SKM-1 (cell line): ENCODE measurements at regions not wholly inside any gene's neighbourhood (a gene's known extent, or its start where the extent isn't known, plus 50 kb on each side); places are given as distances from the start of the nearest gene placed in this dataset.

Experiments
- DNase-seq: peaks from one replicate; lab custom pipeline; 2025; ENCODE audit not compliant: unreplicated experiment; lab: John Stamatoyannopoulos, UW

DNA sequence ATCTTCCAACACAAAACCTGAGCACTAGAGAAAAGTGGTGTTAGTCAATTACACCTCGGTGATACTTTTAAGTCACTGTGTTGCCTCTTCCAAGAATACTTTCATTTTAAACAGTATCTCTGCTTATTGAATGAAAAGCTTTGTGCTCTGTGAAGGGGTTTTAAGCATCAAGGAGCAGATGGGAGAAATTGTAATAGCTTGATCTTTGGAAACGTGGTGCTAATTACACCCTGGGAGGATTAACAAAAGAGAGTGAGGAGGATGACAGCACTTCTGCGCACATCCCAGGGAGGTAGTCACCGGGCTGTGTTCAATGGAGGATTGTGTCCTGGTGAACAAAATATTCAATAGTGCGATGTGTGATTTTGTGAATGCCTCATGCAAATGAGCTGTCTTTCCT lies 477.4 kb upstream of the ADAMTS16 start:
- no peak for DNase-seq

DNA sequence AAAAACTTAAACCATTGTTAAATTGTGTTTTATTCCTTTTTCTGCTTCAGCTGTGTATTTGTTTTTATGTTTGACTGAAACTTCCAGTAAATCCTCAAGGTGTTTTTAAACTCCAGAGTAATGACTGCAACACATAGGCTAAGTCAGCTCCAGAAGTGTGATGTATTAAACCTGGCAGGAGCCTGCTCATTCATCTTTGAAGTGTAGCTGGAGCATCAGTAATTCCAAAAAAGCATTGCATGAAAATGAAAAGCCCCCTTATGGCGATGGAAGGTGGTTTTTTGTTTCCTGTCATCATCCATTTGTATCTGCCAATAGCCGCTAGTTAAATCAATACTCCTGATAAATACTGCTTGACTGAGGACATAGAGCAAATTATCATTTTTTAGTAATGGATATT lies 474.2 kb upstream of the ADAMTS16 start:
- no peak for DNase-seq

DNA sequence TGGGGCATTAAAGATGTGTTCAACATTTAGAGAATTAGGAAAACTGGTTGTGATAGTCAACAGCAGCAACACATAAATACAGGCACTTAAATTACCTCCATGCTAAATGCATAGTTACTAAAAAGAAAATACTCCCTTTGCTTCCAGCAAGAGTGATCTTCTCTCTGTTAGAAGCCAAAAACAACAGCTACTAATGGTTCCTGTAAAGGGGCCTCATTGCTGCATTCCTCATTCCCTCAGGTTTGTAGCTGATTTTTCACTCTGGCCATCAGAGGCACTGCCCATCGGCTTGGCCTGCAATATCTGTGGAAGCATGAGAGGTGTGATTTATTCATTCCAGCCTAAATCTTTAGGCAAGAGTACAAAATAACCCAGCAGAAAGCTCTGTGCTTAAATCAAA lies 466.0 kb upstream of the ADAMTS16 start:
- no peak for DNase-seq

DNA sequence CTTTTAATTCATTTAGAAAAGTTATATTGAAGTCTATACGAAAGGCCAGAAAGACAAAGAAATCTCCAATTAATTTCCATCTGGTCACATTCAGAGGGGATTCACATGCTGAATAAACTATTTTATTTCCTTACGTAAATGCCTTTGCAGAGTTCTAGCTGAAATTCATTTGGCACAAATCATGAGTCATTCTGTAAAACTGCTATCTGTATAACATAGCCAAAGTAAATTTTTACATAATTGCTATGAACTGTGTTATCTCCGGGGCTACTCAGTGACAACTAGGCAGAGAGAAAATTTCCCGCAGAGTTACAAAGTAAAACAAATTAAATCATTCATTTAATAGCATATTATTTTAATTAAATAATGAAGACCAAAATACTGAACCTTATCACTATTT lies 463.2 kb upstream of the ADAMTS16 start:
- DNase-seq = no peak

DNA sequence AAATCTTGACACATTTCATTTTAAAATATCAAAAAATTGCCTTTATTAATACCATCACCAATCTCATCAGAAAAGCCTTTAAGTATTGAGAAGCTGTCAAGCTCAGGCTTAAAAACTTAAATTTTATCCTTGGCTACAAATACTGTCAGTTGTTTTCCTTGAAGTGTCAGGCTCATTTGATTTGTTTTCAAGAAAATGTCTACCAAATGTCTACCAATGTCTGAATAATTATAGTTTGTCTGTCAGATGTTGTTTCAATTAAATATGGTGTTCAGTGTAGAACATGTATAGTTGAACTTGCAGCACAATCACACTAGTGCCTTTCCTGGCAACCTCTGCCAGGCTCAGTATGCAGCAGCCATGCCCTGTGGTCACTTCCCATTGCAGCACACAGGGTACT lies 455.2 kb upstream of the ADAMTS16 start:
- no peak for DNase-seq

DNA sequence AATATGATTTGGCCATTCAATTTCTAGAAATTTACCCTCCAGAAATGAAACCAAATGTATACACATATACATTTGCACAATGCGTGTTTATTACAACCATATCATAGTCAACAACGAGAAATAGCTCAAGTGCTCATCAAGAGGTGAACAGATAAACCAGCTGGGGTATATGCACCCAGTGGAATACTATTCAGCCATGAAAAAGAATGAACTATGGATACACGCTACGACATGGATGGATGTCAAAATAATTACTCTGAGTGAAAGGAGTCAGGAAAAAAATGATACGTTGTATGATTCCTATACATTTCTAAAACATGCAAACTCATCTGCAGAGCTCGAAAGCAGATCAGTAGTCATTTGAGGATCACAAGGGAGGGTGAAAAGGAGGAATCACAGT lies 441.5 kb upstream of the ADAMTS16 start:
- DNase-seq = no peak

DNA sequence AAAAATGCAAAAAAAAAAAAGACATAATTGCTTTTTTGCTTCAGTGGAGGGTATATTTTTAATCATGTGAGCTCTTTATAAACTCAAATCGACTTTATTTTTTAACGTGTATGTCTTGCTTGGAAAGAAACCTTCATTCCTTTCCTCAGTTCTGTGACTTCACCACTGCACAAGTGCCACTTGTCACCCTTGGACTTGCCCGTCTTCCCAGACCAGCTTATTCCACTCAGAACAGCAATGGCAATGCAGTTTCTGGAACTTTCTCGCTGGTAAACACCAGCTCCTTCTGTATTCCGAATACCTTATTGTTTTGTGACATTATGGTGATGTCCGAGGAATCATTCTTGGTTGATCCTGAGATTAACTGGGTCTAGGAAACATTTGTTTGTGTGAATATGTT lies 440.5 kb upstream of the ADAMTS16 start:
- DNase-seq = no peak

DNA sequence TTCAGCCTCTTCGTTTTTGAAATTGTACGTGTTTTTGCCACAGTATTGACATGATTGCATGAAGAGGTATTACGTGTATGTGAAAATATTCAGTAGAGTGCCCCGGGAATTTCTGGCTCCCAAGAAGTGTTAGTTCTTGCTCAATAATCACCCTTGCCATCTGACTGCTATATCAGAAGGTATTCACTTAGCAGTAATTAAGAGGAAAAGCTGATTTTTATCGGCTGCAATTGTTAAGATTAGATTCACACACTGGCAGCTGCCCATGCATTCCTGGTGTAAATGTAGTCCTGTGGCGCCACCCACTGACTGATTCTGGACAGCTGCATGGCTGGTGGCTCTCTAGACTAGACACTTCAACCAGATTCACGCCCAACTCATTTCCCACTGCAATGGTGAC lies 440.1 kb upstream of the ADAMTS16 start:
- no peak for DNase-seq

DNA sequence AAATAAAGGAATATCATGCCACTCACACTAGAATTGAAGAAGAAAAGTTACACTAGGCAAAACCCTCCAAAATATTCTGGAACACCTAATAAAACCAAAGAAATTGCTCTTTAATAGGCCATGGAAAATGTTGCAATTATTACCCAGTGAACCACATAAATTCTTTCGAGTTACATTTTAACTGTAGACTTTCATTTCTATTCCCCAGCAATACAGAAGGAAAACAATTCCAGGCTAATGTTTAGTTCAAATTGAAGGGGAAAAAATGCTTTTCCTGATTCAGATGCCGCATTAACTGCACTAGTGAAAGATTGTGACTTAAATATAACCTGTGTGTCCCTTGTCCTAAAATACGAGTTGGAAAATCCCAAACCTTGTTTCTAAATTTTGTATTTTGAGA lies 439.3 kb upstream of the ADAMTS16 start:
- DNase-seq = no peak

DNA sequence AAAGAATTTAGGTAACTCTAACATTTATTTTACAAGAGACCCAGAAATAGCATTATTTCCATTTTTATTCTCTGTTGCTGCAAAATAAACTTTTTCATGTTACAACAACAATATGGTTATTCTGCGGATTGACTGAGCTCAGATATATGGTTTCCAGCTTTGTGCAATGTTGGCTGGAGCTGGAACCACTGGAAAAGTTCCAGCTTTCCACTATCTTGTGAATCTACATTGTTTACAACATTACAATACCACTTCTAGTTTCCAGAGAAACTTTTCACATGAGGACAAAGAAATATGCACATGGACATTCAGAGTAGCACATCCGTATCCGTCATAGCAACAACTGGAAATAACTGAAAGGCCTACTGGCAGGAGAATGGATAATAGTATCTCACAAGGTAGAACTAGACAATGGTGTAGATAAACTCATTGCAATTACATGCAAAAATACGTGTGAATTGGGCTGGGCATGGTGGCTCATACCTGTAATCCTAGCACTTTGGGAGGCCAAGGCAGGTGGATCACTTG lies 436.1 kb upstream of the ADAMTS16 start:
- DNase-seq = no peak

DNA sequence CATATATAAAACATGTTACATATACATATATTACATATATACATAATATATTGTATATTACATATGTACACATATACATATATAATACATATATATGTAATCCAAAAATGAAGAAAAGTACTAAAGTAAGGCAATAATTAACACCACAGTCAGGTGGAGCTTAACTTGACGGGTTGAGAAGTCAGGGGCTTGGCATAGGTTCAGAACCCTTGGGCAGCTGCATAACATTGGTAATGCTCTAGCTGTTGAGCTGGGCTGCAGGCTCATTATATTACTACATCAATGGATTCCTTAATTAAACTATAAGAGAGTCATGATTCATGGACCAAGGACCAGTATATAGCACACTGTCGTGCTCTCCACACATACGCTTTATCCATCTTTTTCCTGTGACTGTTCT lies 435.2 kb upstream of the ADAMTS16 start:
- no peak for DNase-seq

DNA sequence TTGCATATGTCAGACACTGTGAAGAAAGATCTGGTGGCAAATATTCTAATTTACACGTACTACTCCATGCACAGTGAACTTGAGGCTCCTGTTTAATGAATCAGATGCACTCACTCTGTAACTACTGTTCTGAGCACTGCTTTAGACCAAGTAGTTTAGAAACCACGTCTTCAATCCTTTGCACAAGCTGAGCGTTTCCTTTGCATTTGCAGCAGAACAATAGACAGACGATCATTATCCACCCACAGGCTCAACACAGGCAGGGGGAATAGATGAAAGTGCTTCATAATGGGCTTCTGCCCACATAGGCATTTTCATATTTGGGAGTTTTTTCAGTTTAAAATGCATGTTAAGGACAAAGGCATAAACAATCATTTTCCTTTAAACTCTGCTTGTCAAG lies 423.3 kb upstream of the ADAMTS16 start:
- DNase-seq = no peak

DNA sequence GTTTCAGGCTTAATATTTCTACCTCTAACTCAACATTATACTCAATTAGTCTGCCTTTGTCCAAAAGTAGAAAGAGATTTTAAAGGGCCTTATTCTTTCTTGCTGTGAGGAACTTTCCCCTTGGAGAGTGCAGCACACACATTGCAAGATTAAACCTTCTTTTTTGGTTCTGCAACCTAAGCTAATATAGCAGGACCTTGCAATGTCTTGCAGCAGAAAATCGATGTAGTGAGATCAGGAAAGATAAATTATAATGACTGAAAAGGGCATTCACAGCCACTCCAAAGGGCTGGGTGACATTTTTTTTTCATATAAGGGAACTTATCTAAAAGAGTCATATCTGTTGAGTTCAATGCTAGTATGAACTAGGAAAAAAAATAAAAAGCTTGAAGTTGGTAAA lies 422.7 kb upstream of the ADAMTS16 start:
- DNase-seq = no peak

DNA sequence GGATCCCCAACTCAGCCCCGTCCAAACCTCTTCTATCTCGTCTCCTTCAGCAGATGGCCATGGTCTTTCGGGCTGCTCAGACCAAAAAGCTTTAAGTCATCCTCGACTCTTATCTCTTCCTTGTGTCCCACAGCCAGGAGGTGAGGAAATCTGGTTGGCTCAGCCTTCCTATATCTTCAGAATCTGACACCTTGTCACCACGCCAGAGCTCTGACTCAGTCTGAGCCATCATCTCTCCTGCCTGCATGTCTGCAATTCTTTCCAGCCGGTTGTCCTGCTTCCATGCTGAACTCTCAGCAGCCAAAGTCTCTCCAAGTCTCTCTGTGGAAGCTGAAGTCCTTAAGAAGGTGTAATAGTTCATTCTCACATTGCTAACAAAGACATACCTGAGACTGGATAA lies 419.3 kb upstream of the ADAMTS16 start:
- no peak for DNase-seq

DNA sequence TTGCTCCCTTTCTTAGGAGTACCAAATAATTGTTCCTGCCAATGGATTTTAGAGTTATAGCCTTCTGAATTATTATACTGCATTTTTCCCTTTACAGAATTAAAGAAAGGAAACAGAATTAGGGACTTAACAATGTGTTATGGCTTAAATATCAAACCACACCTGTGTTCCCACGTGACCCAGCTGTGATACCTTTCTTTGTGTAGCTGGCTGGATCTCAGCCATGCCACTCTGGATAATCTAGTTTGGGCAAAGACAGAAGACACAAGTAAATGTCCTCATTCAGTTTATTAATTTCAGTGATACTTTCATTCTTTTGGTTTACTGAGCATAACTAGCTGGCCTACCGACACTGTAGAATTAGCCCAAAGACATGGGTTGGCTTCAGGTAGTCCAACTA lies 417.2 kb upstream of the ADAMTS16 start:
- DNase-seq = no peak

DNA sequence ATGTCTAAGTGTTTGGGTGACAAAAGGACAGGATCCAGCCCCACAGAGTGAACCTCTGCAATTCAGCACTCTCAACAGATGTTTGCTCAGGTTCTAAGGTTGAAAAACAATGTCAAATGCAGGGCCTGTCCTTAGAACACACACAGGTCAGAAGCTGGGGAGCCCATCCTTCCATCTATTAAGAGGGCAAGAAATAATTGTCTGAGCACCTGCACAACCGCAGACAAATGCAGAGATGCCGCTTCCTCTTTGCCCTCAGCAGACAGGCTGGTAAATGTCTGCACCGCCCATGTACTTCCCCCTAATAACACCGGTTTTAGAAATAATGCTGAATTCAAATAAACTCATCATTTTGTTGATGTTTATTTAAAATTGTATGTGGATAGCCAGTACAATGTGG lies 414.5 kb upstream of the ADAMTS16 start:
- no peak for DNase-seq

DNA sequence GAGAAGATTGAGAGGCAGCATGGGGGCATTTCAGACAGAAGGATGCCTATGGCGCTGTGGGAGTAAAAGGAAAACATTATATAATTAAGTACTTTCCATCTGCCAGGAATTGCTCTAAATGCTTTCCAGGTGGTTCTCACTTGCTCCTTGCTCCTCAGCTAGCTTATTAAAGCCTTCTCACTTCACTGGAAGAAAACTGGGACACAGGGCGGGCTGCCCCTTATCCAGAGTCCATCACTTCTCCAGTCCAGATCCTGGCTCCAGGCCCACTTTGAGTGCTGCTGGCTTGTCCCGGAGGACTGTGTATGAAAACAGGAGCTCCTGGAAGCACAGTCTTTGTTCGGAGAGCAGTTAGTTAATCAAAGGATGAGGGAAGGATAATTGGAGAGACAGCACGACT lies 409.9 kb upstream of the ADAMTS16 start:
- no peak for DNase-seq

DNA sequence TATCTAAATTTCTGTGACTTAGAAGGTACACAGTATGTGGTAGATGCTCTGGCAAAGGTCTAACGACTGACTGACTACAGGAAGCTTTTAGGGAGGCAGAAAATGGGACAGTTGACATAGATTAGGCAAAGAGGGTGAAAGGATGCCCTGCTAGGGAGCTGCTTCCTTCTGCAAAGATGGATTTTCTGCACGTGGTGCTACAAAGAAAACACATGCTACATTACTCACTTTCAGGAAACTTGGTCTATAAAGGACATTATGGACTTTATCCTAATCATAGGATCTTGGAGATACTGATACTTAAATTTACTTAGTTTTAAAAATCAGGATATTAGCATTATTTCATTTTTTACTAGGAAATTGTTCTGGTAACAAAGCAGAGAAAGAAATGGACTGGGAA lies 405.8 kb upstream of the ADAMTS16 start:
- no peak for DNase-seq

DNA sequence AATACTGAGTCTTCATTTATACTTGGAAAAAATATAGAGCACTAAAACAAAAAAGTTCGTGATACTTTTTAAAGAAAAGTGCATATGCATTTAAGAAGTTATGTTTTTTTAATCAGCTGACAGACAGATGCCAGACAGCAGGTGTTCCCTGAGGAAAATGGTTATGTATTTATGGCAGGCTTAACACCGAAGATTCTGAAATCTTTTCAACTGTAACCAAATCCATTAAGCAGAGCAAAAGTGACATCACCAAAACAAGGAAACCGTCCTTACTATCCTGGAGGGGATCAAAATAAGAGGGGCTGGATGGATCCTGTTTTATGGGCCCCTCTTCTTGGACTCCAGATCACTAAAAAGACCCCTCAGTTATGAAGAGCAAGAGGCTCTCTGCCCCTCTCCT lies 404.9 kb upstream of the ADAMTS16 start:
- no peak for DNase-seq

DNA sequence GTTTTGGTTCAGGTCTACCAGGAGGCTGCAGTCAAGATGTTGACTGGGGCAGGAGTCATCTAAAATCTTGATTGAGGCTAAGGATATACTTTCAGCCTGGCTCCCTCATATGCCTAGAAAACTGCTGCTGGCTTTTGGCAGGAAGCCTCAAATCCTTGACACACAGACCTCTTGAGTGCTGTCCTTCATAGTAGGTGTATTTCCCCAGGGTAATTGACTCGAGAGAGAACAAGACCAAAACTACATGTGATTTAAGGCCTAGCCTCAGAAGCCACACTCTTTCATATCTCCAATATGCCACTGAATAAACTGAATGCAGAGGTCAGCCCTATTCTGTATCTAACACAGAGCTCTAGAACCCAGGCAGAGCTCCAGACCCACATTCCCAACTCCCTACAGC lies 402.3 kb upstream of the ADAMTS16 start:
- DNase-seq = no peak

DNA sequence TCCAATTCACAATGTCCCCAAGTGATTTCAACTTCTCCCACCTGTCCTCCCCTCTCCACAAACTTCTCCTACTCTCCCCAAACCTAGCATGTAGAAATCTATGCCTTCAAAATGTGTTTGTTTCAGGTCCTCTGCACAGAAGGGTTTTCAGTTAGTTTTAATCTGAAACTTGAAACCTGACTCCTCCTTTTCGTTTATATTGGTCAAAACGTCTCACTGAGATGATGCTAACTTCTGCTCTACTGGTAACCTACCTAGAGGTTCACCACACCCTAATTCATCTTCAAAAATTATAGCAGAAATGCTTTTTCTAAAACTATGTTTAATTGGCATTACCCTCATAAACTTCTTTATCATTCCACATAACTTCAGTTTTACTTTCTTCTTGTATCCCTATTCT lies 401.8 kb upstream of the ADAMTS16 start:
- DNase-seq = no peak

DNA sequence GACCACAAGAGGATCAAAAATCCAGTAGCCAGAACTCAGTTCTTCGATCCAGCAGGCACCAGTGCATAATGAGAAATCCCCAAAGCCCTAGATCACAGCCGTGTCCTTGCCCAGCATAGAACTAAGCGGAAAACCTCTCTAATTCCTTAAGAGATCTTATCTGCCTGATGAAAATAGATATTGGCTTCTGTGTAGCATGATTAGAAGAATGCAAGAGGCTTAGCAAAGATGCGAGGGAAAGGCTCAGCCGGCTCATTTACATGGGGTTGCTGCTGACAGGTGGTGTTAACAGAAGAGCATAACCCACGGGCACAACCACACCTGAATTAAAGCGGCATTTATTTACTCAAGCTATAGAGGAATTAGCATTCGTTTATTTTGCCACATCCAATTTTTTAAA lies 400.0 kb upstream of the ADAMTS16 start:
- no peak for DNase-seq

DNA sequence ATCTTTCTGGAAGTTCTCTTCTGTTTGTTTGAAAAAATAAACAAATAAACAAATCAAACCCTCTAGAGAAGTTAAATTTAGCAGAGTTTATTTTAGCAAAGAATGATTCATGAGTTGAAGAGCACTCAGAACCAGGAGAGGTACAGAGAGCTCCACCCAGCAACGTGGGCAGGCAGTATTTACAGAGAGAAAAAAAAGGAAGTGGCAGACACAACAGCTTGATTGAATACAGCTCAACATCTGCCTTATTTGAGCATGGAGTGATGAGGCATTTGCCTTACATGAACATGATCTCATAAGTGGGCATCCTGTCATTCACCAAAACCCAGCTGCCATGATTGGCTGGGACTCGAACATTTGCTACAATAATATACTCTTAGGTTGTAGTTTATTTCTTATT lies 381.6 kb upstream of the ADAMTS16 start:
- DNase-seq = no peak

DNA sequence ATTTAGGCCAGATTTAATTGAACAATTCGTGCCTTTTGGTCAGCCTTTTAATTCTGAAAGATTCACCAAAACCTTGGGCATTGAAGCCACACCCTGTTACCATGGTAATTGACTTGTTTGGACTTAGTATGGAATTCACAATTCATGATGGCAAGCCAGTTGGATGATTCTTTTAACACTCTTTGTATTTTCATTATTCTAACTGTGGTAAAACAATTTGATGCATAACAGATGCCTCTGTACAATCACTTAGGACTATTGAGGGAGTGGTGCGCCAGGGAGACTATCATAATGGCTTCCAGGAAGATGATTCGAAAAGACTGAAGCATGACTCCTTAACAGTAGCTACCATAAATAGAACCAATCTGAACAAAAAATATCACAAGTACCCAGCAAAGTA lies 381.1 kb upstream of the ADAMTS16 start:
- no peak for DNase-seq
